Inflammatory macrophage (primary cell): ENCODE measurements at regions not wholly inside any gene's neighbourhood (a gene's known extent, or its start where the extent isn't known, plus 50 kb on each side); places are given as distances from the start of the nearest gene placed in this dataset.
A peak's percentile ranks its signal among the peaks of the same experiment; 100 is the strongest.
"Not testable (repeated sequence)": the region's sequence is repeated elsewhere in the genome, so short reads cannot be mapped to it uniquely, and the experiment has no call there.

ENCODE experiments used
- DNase-seq, 2 donors: peaks; one replicate each; pipeline ENCODE4 v3.0.0-alpha.2; 2020 to 2022

DNA sequence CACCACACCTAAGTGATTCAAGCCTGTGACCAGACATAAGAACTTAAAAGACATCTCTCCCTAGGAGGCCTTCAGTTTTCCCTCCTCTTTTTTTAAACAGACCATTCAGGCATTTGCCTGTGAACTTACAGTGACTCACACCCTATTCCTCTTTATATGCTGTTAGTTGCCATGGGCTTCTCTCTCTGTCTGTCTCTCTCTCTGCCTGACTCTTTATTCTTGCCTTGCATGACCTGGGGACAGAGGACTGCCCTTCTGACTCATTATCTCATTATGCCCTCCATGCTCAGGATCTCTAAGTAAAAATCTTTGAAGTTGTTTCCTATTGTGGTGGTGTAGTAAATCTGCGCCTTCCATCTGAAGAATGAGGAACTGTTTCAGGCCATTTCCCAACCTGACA lies 442.2 kb upstream of the MAN1A1 start:
- no peak for DNase-seq

DNA sequence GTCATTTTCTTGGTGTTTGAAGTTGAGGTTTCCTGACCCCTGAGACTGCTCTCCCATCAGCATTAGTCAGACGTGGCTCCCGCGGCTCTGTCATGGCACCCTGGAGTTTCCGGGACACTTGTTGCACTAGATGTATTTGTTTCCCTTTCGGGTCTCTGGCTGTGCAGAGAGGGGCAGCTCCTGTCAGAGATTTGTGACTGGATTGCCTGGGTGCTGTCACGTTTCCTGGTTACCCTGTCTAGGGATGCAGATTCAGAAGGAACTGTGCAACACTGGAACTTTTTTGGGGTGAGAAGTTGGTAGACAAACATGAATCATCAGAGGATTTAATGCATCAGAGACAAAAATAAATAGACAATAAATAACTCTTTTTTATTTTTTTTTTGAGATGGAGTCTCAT lies 431.8 kb upstream of the MAN1A1 start:
- DNase-seq, result no peak

DNA sequence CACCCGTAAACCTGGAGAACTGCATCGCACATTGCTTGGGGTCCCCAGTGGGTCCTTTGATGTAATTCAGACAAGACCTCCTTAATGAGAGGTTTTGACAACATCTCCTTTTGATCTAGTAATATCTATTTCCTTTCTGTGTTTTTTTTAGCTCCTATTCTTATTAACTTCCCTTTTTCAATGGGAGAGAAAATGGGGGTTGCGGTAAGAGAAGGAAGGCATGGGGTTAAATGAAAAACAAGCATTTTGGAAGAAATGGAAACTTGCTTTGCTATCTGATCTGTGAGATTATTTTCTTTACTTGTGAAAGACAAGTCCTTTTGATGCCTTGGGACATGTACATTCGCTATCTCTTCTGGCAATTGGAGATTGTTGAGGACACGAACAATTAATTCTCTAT lies 418.6 kb upstream of the MAN1A1 start:
- no peak for DNase-seq

DNA sequence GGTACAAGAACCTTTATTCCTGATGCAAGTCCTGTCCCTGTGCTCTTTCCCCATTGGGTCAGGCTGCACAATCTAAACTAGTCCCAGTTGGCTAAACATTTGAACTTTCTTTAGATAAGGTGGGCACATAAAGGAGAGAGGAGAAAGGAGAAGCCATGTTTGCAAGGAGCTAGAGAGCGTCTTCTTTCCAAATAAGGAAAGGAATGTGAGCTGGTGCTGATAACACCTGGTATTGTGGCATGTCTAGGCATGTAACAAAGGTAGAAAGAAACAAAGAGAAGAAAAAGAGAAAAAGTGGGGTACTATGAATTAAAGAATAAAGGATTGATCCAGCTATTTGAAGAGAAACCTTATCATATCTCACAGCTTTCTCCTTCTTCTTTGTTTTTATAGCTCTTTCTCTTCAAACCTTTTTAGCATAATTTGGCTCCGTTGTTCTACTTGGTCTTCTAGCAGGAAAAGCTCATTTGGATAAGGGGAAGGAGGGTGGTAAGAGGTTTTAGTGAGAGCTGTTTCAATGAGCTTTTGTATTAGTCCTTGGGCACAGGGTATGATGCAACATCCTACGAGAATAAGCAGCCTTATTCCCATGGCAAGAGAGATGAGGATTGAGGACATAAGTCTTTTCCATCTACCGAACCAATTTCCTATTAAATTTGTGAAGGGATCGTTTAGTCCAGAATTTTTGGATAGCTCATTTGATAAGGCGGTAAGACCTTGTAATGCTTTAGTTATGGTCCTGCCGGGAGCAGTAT lies 415.5 kb upstream of the MAN1A1 start:
- no peak for DNase-seq

DNA sequence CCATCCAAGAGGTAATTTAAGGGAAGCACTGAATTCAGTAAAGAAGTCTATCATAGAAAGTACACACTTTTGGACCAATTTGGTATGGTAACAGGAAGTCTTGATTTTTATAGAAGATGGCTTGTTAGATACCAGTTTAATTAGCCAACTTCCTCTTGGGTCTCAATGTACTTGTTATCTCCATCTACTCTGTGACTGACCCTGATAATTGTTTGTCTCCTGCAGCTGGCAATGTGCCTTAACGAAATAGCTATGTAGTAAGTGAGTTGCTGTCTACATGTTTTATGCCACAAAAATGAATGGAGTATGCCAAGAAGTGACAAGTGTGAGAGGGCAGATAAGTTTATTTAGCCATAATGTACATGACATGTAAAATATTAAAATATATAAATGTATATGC lies 410.5 kb upstream of the MAN1A1 start:
- no peak for DNase-seq

DNA sequence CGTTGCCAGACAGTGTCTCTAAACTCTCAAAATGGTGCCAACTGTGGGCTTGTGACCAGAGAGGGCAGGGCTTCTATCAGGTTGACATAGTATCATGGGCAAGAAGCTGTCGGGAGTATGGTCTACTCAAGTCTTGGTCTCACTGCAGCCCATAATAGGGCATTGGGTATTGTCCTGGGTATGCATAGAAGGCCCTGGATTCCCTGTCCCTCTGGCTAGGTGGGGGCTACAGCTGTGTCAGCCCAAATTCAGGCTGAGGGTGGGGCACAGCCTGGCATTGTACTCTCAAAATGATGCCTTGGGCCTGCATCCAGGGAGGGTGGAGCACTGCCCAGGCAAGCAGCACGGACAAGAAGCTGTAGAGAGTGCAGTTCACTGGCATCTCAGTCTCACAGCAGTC lies 408.8 kb upstream of the MAN1A1 start:
- DNase-seq, result no peak

DNA sequence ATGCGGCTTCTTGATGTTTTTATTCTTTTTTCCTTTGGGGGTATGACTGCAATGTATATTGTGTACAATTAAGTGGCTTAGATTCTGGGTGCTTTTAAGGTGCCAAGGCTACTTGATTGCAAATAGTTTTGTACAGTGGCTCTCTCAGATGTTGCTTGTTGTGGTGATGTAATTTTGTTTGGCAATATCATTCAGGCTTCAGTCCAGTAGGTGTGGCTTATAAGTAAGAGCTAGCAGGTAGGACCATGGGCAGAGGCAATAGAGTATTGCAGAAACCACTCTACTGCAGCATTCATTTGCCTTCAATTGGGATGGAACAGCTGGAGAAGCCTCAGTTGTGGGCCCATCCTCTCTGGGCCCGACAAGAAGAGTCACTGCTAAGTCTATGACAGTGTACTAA lies 407.9 kb upstream of the MAN1A1 start:
- no peak for DNase-seq

DNA sequence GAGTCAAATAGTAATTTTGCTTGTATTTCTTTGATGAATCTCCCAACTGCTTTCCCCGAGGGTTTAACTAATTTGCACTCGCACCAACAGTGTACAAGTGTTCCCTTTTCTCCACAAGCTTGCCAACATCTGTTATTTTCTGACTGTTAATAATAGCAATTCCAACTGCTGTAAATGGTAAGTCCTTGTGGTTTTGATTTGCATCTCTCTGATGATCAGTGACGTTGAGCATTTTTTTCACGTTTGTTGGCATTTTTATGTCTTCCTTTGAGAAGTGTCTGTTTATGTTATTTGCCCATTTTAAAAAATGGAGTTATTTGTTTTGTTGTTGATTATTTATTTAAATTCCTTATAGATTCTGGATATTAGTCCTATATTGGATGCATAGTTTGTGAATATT lies 399.8 kb upstream of the MAN1A1 start:
- DNase-seq, result no peak

DNA sequence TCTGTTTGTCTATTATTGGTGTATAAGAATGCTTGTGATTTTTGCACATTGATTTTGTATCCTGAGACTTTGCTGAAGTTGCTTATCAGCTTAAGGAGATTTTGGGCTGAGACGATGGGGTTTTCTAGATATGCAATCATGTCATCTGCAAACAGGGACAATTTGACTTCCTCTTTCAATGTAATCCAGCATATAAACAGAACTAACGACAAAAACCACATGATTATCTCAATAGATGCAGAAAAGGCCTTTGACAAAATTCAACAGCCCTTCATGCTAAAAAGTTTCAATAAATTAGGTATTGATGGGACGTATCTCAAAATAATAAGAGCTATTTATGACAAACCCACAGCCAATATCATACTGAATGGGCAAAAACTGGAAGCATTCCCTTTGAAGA lies 399.0 kb upstream of the MAN1A1 start:
- DNase-seq, result not testable (repeated sequence)

DNA sequence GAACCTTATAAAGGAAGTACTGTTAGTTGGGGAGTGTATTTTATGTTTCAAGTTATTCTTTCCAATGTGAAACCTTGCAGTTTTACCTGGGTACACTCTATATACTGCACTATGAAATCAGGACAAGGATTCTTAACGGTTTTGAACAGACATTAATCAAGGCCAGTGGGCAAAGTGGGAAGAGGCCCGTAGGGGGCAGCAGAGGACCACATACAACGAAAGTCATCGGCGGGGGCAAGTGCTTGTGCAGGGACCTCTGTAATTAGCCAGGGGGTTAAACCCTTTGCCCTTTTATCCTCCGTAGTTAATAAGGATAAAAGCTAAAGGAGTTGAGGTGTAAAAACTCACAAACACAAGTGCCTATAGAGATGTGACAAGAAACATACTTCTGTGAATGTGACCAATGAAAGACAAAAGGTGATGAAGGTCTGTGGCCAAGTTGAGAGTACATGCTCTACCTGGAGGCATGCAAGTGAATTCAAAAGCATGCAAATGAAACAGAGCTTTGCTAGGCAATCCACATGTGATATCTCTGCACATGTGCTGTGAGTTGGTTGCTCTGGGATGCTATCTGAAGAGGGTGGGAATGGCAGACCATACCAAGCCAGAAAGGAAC lies 392.7 kb upstream of the MAN1A1 start:
- peak; percentile 52 to 63 for DNase-seq

DNA sequence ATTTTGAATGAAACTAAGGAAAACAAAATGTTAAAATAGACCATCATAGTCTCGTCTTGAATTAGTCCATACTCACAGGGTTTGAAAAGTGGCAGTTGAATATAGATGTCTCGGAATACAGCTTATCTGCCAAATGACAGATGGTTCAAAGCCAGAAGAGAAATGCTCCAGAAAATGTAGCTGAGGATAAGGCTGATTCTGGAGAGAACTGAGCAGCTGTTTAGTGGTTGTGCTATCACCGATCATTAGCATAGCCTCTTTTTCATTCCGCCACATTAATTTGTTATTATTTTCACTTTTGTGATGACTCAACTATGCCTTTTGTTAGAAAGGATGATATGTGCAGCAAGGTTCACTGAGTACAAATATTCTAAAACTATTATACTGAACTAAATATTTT lies 390.2 kb upstream of the MAN1A1 start:
- no peak for DNase-seq

DNA sequence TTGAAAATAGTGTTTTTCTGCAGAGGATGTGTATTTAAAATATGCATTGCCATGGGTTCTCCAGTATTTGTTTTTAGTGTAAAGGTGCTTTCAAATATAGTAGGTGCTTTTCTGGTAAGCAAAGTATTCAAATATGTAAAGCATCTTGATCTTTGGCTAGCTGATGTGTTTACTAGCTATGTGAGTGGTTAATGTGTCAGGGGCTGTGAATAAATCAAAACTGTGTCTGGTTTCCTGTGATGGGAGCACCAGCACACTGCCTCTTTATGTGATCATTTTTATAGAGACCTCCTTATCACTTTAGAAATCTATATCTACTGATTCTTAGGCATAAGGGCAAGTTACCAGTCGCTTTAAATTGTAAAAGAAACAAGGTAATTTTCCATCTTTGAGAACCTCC lies 388.9 kb upstream of the MAN1A1 start:
- DNase-seq, result no peak

DNA sequence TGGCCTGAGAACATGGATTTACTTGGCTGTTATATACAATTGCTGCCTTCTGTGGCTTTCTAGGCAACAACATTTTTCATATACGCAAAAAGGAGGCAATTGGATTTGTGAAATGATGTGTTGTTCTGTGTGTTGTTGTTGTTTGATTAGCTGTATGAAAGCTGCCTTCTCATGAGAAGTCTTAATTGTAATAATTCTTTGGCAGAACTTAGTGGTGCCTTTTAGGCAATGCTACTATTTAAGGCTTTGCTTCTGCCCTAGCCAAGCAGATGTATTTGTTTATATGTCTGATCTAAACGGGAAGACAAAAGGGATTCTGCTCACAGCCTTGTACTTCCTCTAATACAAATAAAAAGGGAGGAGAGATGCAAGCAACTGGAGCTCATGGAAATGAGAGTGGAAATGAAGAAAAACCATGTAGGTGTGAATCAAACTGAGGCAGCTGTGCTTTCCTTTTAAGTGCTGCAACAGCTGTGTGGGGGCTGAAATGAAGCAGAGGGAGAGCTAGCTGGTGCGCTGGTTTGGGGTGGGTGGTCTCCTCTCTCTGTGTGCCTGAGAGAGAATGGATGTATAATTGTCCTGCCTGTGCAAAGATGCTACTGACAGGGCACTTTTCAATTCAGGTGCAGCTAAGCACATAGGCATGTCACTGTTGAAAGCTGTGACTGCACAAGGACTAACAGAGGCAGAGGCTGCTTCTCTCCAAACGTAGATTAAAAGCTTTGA lies 386.9 kb upstream of the MAN1A1 start:
- DNase-seq, result no peak

DNA sequence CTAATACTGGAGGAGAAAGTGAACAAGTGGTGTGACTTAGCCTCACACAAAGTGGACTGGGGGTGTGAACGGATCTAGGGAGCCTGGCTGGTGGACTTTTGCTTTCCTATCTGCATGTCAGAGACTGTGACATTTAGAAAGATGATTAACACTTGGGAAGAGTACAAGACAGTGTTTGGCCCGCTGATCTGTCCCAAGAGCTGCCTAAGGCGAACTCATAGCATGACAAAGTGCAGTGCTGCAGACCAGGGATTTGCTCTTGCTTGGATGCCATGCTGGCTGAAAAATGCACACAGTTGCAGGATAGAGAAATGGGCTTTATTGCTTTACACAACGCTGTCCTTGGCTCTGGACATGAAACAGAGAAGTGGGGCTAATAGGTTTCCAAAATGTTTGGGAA lies 386.0 kb upstream of the MAN1A1 start:
- no peak for DNase-seq

DNA sequence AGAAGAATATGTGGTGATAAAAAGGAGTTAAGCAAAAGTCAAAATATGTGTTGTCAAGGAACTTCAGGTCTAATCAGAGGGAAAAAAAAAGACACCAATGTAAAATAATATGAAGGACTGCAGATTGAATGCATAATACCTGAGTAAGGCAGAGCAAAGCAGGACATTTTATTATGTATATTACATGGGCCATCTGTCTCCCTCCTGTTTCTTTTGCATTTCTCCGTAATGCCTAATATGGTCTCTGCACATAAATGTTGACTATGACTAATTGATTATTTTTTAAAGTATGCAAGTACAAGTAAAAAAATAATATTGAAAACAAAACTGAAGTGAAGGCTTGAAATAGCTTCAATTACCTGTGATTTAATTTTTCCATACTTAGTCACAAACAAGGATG lies 384.7 kb upstream of the MAN1A1 start:
- DNase-seq, result no peak

DNA sequence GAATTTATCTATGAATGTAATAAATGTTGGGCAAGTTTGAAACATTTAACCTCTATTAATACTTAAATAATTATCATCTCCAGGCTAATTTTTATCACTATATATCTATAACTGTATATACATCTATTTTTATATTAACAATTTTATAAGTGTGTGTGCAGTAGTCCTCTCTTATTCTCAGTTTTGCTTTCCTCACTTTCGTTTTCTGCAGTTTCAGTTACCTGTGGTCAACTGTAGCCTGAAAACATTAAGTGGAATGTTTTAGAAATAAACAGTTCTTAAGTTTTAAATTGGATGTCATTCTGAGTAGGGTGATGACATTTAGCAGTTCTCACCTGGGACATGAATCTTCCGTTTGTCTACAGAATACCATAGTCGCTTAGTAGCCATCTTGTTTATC lies 379.4 kb upstream of the MAN1A1 start:
- DNase-seq, result no peak

DNA sequence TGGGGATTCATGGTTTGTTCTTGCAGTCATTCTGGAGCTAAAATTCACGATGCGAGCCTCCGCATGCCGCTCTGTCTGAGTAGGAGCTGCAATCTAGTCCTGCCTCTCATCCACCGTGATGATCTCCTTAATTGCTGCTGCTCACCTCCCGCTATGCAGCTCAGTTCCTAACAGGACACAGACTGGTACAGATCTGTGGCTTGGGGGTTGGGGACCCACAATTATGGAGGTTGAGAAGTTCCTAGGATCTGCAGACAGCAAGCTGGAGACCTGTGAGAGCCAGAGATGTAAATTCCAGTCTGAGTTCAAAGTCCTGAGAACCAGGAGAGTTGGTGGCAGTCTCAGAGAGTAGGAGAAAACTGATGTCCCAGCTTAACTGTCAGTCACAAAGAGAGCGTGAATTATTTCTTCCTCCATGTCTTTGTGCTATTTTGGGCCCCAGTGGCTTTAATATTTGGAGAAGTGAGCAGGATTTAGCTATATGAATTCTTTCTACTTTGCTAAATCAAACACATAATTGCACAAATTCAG lies 378.7 kb upstream of the MAN1A1 start:
- DNase-seq, result no peak

DNA sequence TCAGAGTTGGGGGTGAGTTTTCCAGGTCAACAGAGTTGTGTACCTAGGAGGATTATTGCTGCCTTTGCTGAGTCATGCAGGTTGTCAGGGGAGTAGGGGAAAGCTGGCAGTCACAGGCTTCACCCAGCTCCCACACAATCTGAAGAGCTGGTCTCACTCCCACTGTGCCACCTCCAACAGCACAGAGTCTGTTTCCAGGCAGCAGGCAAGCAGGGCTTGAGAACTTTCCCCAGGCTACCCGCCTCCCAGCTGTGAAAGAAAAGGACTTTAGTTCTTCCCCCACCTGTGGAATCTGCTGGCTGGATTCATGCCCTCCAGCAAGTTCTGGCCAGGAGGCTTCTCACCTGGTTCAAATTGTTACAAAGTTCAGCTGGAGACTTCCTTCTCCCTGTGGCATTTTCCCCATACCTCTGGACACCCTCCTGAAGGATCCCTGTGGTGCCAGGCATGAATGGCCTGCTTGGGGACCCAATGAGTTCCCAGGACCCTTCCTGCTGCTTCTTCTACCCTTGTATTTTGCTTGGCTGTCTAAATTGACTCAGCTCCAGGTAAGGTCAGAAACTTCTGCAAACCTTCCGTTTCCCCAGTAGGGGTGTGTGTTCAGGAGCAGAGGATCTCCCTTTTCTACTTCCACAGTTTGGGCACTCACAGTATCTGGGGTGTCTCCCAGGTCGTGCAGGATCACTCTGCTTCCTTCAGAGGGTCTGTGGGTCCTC lies 378.1 kb upstream of the MAN1A1 start:
- no peak for DNase-seq

DNA sequence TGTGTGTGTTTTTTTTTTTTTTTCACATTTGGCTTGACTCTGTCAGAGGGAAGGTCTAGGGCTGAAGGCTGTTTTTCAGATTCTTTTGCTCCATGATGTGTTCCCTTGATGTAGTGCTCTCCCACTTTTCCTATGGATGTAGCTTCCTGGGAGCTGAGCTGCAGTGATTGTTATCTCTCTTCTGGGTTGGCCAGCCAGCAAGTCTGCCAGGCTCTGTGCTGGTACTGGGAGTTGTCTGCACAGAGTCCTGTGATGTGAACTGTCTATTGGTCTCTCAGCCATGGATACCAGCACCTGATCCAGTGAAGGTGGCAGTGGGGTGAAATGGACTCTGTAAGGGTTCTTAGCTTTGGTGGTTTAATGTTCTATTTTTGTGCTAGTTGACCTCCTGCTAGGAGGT lies 377.4 kb upstream of the MAN1A1 start:
- not testable (repeated sequence) for DNase-seq

DNA sequence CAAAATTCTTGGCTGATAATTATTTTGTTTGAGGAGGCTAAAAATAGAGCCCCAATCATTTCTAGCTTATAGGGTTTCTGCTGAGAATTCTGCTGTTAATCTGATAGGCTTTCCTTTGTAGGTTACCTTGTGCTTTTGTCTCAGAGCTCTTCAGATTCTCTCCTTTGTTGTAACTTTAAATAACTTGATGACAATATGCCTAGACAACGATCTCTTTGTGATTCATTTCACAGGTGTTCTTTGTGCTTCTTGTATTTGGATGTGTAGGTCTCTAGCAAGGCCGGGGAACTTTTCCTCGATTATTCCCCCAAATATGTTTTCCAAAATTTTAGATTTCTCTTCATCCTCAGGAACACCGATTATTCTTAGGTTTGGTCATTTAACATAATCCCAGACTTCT lies 376.5 kb upstream of the MAN1A1 start:
- DNase-seq, result no peak

DNA sequence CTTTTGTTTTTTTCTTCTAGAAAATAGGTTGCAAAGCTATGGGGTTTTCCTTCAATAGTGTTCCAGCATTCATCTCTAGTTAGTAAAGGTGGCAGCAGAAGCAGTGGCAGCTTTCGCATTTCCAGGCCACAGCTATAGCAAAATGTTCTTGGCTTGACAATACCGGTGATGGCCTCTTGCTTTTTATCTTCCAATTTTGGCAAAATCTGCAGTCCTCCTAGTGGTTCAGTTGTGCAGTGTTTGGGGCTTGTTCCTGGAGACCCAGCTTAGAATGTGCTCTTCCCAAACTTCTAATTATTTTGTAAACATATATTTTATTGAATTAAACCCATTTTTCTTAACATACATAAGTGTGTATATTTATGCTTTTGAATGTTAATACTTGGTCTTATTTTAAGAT lies 370.6 kb upstream of the MAN1A1 start:
- no peak for DNase-seq

DNA sequence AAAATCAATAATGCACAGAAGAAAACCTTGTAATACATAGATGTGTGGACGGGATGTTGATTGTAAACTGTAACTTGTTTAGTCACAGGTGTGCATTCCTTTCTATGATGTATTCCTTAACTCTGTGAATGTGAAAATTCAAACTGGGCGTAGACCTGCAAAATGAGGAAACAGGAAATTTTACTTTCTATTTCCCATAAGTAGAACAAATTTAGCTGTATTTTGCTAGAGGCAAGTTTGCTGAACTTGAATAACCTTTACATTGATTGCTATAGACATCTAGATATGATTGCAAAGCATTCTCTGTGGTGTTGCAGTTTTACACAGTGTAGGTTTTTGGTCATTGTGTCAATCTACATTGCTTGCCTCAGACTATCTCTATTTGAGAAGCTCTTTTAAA lies 368.4 kb upstream of the MAN1A1 start:
- DNase-seq, result peak in 1 of 2 donors; percentile 13

DNA sequence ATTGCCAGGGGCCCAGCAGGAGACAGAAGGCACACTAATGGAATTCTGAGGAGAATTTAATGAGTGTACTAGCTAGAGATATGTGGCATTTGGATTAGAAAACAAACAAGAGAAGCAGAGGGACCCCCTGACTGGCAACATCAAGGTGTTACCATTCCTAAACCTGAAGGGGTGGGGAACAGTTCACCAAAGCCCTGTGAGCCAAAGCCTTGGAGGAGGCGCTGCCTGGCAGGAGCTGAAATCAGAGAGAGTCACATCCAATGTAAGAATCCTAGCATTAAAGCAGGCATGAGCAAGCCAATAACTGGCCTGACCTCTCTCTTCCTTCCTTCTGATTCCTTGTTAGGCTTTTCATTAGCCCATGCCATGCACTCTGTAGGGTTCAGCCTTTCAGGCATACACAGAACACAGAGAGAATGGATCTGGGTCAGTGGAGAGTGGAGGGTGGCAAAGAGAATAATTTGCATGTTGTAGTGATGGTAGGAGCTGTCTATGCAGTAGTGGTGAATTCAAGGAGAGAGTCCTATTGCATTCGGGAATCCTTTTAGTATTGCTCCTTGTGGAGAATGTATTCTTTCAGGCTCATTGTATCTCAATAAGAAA lies 367.2 kb upstream of the MAN1A1 start:
- DNase-seq, result no peak
